ENCODE measurements at regions not wholly inside any gene's neighbourhood (a gene's known extent, or its start where the extent isn't known, plus 50 kb on each side); places are given as distances from the start of the nearest gene placed in this dataset.

DNA sequence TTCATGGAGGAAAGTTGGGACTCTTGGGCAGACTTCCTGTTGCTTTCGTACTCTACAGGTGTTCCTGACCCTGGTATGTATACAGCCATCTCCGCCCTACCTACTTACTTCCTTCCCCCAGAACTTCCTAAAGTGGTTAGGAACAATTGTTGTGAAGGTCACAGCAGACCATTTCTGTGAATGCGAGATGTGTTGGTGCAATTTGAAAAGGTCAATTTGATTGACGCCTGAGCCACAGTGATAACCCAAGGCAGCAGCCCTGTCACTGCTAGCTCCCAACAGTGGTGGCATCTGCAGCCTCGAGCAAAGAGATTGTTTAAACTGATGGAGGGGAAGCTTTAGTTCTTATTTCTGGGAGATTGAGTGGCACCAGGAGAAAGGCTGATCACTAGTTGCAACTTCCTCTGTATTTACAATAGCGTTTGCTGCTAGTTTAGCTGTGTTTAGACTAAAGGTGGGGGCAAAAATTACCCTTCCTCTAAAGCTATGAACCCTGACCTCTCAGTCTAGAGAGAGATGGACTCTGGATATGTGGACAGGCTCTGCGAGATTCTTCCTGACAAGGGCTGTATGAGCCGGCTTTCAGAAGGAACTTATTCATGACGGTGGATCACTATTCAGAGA is 78.3 kb upstream of the MAP4K3 start:
- no peak for DNase-seq

DNA sequence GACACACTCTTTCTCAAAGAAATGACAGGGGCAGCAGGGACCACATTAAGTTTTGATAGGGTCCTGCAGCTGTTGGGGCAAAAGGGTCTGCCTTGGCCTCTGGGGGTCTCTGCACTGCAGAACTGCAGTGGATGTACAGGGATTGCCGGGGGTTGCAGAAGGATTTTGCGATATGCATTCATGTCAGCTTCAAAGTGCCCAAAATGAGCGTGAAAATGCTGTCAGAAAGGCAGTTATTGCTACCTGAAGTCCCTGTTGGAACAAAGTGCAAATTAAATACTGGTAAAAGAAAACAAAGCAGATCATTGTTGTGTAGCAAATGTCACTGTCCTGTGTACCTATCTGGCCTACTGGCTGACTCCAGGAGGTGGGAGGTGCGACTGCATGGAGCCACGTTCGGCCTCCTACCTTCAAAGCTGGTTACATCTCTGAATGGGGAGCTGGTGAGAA is 78.8 kb upstream of the MAP4K3 start:
- DNase-seq = no peak

DNA sequence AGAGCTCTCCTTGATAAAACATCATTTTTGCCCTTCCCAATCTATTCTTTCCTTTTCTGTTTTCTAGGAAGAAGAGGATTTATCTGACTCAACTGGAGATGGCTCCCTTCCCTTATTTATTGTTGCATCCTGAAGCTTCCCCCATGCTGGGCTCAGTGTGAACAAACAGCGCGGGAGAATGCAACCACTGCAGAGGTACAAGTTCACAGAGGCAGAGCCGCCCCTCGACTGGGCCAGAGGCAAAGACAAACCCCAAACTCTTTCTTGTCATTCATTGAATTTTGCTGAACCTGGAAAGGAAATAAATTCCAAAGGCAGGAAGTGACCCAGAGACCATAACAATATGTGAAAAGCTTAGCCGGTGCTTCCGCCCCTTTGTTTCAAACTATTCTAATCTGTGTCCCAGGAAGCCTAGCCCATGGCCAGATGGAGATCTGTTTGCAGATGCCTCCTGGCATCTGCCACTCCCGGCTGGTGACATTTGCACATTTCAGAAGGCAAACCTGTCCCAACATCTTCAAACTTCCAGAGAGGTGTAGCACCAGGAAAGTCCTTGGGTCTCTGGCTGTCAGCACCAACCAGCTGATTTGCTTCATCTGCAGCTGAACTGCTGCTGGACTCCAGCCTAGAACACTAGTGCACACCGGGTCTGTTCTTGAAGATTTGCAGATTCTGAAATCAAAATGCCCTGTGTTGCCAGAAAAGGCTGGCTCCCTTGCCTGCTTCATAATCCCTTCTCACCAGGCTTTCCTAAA is 79.4 kb upstream of the MAP4K3 start:
- no peak for DNase-seq

DNA sequence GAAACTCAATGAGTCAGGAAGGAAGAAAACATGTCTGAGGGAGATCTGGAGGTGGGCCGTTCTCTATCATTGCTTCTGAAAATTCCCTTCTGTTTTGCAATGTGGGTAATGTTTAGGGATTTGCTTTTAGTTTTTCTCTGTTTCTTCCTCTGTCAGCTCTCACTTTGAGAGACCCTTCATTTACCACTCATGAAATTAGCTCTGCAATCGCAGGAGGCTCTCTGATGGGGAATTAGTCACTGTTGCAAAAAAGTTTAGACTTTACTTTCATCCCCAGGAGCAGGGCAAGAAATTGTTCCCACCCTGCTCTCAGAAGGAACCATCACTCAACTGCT is 80.0 kb upstream of the MAP4K3 start:
- no peak for DNase-seq

DNA sequence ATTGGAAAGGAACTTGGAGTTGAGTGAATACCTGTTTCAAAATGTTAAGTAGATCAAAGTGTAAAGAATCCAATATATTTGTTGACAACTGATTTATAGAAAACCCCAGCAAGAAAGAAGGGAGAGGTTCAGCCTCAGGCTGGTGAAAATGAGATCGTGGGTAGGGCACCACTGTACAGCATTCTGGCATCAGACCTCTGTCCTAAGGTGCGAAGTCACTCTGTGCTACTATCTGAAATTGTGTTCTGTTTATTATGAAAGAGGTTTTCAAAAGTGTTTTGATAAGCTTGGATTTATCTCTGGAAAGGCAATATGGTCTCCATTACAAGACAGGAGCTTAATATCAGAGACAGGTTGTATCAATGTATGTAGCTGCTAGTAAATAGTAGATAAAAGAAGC is 80.5 kb upstream of the MAP4K3 start:
- no peak for DNase-seq

DNA sequence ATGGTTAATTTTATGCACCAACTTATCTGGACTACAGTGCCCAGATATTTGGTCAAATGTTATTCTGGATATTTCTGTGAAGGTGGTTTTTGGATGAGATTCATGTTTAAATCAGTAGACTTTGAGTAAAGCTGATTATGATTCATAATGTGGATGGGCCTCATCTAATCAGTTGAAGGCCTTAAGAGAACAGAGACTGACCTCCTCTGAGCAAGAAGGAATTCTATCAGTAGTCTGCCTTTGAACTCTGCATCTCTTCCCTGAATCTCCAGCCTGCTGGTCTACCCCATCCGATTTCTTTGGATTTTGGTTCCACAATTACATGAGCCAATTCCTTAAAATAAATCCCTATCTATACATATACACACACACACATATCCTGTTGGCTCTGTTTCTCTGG is 82.8 kb upstream of the MAP4K3 start:
- DNase-seq = no peak

DNA sequence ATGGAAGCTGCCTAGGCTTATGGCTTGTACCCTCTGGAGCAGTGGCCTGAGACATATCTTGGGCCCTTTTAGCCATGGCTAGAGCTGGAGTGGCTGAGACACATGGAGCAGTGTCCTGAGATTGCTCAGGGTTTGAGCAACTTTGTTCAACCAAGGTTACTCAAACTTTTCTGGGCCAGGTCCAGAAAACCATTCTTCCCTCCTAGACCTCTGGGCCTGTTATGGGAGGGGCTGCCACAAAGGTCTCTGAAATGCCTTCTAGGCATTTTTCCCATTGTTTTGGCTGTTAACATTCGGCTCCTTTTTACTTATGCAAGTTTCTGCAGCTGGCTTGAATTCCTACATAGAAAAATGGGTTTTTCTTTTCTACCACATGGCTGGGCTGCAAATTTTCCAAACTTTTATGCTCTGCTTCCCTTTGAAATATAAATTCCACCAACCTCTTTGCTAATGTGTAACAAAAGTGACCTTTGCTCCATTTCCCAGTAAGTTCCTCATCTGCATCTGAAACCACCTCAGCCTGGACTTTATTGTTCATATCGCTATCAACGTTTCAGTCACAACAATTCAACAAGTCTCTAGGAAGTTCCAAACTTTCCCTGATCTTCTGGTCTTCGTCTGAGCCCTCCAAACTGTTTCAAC is 84.9 kb upstream of the MAP4K3 start:
- DNase-seq = no peak

DNA sequence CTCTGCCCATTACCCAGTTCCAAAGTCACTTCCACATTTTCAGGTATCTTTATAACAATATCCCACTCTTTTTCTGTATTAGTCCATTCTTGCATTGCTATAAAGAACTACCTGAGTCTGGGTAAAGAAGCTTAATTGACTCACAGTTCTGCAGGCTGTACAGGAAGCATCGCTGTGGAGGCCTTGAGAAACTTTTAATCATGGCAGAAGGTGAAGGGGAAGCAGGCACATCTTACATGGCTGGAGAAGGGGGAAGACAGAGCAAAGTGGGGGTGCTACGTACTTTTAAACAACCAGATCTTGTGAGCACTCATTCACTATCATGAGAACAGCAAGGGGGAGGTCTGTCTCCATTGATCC is 85.4 kb upstream of the MAP4K3 start:
- no peak for DNase-seq

DNA sequence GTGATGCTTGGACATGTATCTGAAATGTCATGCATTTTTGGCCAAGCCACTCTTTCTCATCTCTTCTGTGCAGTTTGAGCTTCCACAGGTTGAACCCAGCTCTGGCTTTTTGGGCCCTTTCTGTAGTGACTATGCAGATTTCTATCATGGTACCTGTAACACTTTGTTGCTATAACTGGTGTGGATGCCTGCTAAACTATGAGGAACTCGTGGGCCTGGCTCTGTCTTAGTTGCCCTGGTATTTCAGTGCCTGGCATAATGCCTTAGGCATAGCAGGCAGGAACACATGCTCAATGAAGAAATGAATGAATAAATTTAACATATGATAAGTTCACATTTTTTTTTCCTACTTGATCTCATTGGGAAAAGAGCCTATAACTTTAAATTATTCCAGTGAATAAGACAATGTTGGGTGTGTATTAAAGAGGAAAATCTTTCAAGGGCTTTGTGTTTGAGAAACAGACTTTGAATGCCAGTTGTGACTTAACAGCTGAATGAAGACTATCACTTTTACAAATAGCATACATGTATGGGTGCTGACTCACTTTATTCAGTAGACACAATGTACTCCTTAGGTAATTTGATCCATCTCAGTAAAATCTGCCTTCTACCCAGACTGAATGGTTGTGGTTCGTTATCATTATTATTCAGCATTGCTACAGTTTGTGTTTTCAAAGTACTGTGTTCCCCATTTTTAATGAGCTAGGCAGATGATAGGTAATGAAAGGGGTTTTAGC is 86.4 kb upstream of the MAP4K3 start:
- DNase-seq = no peak

DNA sequence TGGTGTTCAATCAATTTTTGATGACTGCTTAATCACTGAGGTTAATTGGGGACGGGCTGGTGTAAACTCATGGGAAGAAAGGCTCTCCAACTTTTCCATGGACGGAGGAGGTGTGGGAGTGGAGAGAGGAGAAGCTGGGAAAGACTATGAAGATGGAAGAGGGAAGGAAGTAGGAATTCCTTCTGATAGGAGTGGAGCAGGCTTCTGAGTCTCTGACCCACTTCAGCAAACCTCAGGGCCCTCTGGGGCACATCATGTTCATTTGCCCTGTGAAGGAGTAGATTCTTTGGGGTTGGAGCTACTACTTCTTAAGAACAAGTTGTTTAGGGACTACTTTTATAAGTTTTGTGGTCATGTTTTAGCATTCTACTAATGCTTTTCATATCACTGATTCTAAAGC is 87.0 kb upstream of the MAP4K3 start:
- DNase-seq = no peak

DNA sequence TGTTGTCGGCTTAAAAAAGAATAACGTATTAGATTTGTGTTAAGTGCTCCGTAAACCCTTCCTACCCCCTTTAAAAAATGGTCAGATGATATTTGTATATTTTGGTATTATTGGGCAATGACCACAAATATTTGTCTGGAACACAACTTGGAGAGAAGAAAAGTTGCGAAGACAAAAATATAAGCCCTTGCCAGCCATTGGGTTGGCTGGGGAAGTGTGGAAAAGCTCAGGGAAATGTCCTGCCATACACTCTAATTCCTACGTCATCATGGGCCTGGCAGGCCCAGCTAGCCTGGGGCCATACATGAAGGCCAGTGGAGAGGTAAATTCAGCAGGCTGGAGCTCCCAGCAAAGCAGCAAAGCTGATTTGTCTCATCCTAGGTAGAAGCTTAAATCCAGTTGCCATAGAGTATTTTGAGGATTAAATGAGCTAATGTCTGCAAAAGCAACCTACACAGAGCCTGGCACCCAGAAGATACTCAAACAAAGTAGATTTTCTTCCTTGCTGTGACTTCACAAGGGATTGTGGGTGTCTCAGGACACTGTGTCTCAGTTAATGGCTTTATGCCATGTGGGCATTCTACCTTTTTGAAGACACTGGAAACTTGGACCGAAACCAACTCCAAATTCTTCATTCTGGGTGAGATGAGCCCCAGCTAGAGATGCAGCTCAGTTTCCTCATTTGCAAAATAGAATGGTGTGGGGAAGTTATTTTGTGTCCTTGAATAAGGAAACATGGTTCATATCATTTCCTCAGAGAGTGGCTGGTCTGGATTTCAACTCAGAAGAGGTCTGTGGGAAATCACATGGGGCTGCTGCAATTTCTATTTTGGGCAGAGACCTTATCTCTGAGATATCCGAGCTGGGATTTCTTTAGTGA is 87.9 kb upstream of the MAP4K3 start:
- DNase-seq = peak; percentile 10

DNA sequence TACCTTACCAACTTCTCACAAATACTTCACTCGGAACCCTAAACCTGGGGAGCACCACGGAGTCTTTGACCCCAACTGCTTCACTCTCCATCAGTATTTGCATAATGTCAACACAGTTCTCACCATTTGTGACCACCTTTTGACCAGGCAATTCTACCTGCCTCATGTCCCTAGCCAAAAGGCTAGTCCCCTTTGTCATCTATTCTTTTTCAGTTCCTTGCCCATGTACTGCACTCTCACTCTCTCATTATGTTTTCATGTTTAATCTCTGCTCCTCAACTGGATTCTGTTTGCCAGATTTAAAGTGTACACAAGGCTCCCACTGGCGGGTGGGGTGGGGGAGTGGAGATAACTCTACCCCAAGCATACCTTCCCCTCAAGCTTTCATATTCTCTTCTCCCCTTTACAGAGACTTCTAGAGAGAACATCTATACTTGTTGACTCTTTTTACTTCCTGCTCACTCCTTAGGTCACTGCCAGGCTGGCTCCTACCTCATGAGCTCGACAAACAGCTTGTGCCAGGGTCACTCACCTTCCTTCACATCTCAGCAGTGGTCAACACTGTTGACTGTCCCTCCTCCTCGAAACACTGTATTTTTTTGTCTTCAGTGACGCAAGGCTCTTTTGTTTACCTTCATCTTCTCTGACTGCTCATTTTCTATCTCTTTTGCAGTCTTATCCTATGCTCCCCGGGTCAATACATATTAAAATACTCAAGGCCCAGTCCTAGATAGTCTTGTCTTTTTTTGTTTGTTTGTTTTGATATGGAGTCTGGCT is 88.7 kb upstream of the MAP4K3 start:
- DNase-seq = no peak

DNA sequence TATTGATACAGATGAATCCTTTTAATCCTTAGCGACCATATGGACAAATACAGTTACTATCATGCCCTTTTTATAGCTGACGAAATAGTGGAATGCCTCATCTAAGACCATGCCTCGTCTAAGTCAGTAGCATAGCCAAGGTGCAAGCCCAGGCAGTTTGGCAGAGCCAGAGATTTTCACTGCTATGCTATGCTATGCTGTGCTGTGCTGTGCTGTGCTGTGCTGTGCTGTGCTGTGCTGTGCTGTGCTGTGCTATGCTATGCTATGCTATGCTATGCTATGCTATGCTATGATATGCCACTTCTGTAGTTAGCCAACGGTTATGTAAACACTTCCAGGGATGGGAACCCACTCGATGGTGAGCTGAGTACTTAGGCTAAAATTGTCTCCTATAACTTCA is 91.6 kb upstream of the MAP4K3 start:
- no peak for DNase-seq

DNA sequence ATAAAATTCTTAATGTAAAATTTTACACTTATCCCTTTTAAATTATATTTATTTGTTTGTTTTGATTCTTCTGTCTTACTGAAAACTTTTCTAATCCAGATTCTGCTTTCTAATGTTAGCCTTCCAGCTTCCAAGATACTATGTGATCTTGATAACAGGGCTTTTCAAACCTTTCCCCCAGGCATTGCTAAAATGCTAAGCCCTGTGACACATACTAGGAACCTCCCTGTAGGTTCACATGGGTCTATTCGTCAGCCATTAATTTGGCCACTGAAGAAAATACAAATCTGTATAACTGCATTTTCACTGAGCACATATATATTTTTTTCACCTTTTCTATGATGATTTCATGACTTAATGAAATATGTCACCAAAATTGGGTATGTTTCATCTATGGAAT is 92.8 kb upstream of the MAP4K3 start:
- no peak for DNase-seq

DNA sequence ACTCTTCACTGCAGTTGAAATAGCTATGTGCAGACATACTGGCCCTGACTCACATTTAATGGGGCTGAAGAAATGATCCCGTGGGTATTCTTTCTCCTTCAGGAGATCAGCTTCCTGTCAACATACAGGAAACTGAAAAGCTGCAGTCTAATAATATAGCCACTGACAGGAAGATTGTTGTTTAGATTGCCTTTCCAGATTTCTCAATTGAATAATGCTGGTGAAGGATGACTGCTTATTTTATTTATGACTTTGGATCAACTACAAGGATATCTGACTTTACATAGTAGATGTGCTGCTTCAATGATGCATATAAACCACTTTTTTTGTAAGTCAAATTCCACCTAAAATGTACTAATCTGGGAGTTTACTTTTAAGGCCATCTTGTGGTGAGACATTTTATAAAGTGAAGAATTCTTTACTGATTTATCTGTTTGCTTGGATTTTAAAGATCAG is 93.4 kb upstream of the MAP4K3 start:
- no peak for DNase-seq

DNA sequence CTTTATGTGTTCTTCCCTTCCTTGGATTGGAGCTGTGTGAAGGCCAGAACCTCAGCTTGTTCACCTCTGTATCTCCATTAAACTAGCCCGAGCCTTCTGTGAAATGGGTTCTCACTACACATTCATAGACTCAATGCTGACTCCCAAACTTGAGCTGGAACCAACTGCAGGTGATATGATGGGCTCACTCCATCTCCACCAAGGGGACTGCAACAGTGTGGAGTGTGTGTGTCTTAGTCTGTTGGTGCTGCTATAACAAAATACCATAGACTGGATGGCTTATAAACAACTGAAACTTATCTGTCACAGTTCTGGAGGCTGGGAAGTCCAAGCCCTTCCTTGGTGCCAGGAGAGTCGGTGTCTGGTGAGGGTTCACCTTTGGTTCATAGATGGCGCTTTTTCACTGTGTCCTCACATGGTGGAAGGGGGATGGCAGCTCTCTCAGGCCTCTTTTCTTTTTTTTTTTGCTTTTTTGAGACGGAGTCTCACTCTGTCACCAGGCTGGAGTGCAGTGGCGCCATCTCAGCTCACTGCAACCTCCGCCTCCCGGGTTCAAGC is 94.2 kb upstream of the MAP4K3 start:
- no peak for DNase-seq

DNA sequence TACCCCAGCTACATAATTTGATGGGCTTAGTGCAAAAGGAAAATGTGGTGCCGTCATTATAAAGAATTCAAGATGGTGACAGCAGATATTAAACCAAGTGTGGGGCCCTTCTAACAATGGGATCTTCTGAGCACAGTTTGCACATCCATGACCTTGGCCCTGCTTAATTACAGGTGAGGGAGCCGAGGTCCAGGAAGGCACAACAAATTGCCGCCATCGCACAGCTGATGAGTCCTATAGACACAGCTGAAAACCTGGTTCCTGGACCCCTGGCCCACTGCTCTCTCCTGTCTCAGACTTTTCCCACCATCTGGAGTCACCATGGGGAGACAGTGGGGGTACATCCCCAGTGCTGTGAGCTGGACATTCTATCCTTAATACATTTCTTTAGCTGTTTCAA is 95.8 kb upstream of the MAP4K3 start:
- no peak for DNase-seq

DNA sequence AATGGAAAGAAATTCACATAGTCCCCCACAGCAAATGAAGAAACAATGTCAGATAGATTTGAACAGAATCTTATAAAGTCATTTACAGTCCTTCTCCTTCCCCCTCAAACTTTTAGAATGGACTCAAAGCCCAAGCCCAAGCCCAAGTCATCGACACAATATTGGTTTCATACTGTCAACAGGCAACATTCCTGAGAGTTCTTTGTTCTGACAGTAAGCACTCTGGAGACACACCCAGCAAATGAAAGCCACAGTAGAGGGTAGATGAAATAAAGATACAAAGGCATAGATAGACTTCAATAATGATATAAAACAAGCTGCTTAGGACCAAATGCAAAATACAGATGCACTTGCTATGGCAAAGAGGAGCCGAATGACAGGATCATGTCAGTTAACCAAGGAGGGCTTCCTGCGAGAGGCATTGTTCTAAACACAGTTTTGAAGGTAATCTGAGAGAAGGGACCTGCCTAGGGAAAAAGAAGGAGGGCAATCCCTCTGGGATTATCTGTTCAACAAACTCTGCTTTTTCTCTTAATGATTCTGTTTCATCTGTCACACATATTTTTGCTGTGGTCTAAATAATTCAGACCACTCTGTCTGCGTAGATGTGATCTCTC is 97.1 kb upstream of the MAP4K3 start:
- no peak for DNase-seq

DNA sequence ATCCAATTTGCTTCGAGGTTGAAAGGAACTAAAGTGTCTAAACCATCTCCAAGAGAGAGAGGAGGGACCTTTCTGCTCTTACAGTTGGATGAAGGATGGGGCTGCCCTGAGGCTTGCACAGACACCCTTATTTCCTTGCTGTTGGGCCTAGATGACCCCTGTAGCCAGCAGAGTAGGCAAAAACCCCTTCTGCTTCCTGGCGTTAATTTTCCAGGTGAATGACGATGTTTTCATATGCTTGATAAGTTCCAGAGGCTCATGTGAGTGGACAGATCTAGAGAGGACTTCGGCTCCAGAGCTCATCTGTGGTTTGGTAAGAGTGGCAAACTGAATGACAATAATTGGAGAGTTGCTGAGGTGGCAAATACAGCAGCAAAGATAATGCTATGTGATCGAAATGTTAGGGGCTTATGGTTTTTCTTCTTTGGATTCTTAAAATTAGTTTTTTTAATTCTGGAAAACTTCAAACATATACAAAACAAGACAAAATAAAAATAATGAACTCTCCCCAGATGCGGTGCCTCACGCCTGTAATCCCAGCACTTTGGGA is 98.6 kb upstream of the MAP4K3 start:
- no peak for DNase-seq

DNA sequence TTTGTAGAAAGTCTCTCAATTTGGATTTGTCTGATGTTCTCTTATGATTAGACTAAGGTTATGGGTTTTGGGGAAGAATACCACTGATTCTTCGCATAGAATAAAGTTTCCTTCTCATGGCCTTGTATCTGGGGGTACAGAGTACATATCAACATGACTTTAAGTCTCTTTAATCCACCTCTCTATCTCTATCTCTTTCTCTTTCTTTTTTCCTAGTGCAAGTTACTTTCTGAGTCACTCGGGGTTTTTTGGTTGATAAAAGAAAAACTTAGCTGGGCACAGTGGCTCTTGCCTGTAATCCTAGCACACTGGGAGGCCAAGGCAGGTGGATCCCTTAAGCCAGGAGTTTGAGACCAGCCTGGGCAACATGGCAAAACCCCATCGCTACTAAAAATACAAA is 100.1 kb upstream of the MAP4K3 start:
- DNase-seq = no peak

DNA sequence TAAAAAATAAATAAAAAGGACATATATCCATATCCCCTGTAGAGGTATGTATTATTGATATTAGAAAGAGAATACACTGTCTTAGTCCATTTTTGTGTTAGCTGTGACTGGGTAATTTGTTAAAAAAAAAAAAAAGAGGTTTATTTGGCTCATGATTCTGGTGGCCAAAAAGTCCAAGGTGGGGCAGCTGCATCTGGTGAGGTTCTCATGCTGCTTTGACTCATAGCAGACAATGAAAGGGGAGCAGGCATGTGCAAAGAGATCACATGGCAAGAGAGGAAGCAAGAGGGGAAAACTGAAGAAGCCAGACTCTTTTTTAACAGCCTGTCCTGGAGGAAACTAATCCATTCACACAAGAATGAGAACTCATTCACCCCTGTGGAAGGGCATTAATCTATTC is 101.6 kb upstream of the MAP4K3 start:
- no peak for DNase-seq

Measured in MV-4-11 (cell line).